ENCODE measurements at regions not wholly inside any gene's neighbourhood (a gene's known extent, or its start where the extent isn't known, plus 50 kb on each side); places are given as distances from the start of the nearest gene placed in this dataset.

- no peak for ATAC-seq
- intact Hi-C loops (cut with DNase I), result no loop called here
- Histone ChIP-seq H3K27me3 (no peaks in the 10 kb centered on the region), H3K27ac (no peak overlapping the region), H3K4me3 (no peak overlapping the region), H3K9me3 (no peaks in the 10 kb centered on the region), H3K4me1 (no peaks in the 10 kb centered on the region), H3K36me3 (no peaks in the 10 kb centered on the region)
- no peak for DNase-seq
- WGBS (ENCODE audit: insufficient coverage, low coverage, low lambda C conversion rate, missing lambda C conversion rate), result 89% methylated on average over 1 of the region's 1 CpG
- no peak for TF ChIP-seq POLR2A (IDR thresholded peaks at IDR 0.05)
- TF ChIP-seq CTCF (IDR thresholded peaks at IDR 0.05), result no peak
These were observed 176.0 kb downstream of the ZNF365 start for GRCh38 chr10:62550173-62550572.

- WGBS (ENCODE audit: insufficient coverage, low coverage, low lambda C conversion rate, missing lambda C conversion rate), result 54% methylated on average over 7 of the region's 7 CpGs
- no peaks in the 10 kb centered on the region for H3K4me1 ChIP-seq
- DNase-seq, result no peak
- no peaks in the 10 kb centered on the region for H3K36me3 ChIP-seq
- no peak overlapping the region for H3K27ac ChIP-seq
- intact Hi-C loops (cut with DNase I), result no loop called here
- peak; percentile 86 to 95 (median 92) for ATAC-seq
- TF ChIP-seq CTCF (IDR thresholded peaks at IDR 0.05) (peak; percentile 52 to 75 (median 62)), POLR2A (IDR thresholded peaks at IDR 0.05) (no peak)
- no peak overlapping the region for H3K4me3 ChIP-seq
- H3K27me3 ChIP-seq, result no peaks in the 10 kb centered on the region
- no peaks in the 10 kb centered on the region for H3K9me3 ChIP-seq
These were observed 180.5 kb downstream of the ZNF365 start for GRCh38 chr10:62554632-62555199.

GRCh38 chr10:62559481-62560200, 185.5 kb downstream of the ZNF365 start:
- 75% methylated on average over 2 of the region's 5 CpGs for WGBS (ENCODE audit: insufficient coverage, low coverage, low lambda C conversion rate, missing lambda C conversion rate)
- H3K27me3 ChIP-seq, result no peaks in the 10 kb centered on the region
- H3K4me3 ChIP-seq, result no peak overlapping the region
- TF ChIP-seq POLR2A (IDR thresholded peaks at IDR 0.05) (no peak), CTCF (IDR thresholded peaks at IDR 0.05) (no peak)
- intact Hi-C loops (cut with DNase I), result no loop called here
- H3K27ac ChIP-seq, result no peak overlapping the region
- ATAC-seq (no peak), DNase-seq (no peak)
- peaks cover 0 to 7% (median 0%) of the 10 kb centered on the region in 4 donors for H3K4me1 ChIP-seq
- no peaks in the 10 kb centered on the region for H3K36me3 ChIP-seq
- no peaks in the 10 kb centered on the region for H3K9me3 ChIP-seq

- Histone ChIP-seq H3K4me1 (peaks cover 0 to 7% (median 0%) of the 10 kb centered on the region in 4 donors), H3K9me3 (no peaks in the 10 kb centered on the region), H3K4me3 (no peak overlapping the region), H3K27me3 (no peaks in the 10 kb centered on the region), H3K27ac (no peak overlapping the region), H3K36me3 (no peaks in the 10 kb centered on the region)
- DNase-seq (no peak), ATAC-seq (no peak)
- 47% methylated on average over 3 of the region's 4 CpGs for WGBS (ENCODE audit: insufficient coverage, low coverage, low lambda C conversion rate, missing lambda C conversion rate)
- intact Hi-C loops (cut with DNase I), result no loop called here
- no peak for TF ChIP-seq CTCF (IDR thresholded peaks at IDR 0.05)
- TF ChIP-seq POLR2A (IDR thresholded peaks at IDR 0.05), result no peak
These were observed 186.1 kb downstream of the ZNF365 start for GRCh38 chr10:62560201-62560819.

Data from right lobe of liver (tissue), 6 donors.